Mesenchymal stem cell (in vitro differentiated cells and primary cell): ENCODE measurements at regions not wholly inside any gene's neighbourhood (a gene's known extent, or its start where the extent isn't known, plus 50 kb on each side); places are given as distances from the start of the nearest gene placed in this dataset.

Experiments
- DNase-seq: peaks from one replicate; pipeline ENCODE4 v3.0.0-alpha.2; 2013
- H2AFZ ChIP-seq: one replicate; pipeline ENCODE4 v1.6.1; 2013; ENCODE audit warnings: low read depth, mild to moderate bottlenecking, control low read depth, inconsistent platforms, low read length, moderate library complexity
- H2AK5ac ChIP-seq: 2 replicates; pipeline ENCODE4 v1.6.1; 2013; ENCODE audit warnings: low read length, moderate library complexity, mild to moderate bottlenecking, inconsistent platforms; ENCODE audit not compliant: severe bottlenecking
- H2BK120ac ChIP-seq: one replicate; pipeline ENCODE4 v1.6.1; 2013; ENCODE audit warnings: low read depth, mild to moderate bottlenecking, inconsistent platforms, low read length, moderate library complexity
- H2BK12ac ChIP-seq, 2 experiments: one replicate each; pipeline ENCODE4 v1.6.1; 2013; ENCODE audit warnings: inconsistent platforms in 2 of 2, low read length in 2 of 2, mild to moderate bottlenecking in 2 of 2, moderate library complexity in 2 of 2, control low read depth in 1 of 2
- H2BK15ac ChIP-seq: one replicate; pipeline ENCODE4 v1.6.1; 2013; ENCODE audit warnings: mild to moderate bottlenecking, low read depth, inconsistent platforms; ENCODE audit not compliant: poor library complexity, severe bottlenecking
- H2BK5ac ChIP-seq: 2 replicates; pipeline ENCODE4 v1.6.1; 2013; ENCODE audit warnings: low read depth, mild to moderate bottlenecking, low read length, control low read depth, inconsistent platforms; ENCODE audit not compliant: poor library complexity, severe bottlenecking
- H3K14ac ChIP-seq, 2 experiments: one replicate each; pipeline ENCODE4 v1.6.1; 2013; ENCODE audit warnings: inconsistent platforms in 2 of 2, low read length in 2 of 2, control low read depth in 1 of 2, mild to moderate bottlenecking in 1 of 2, moderate library complexity in 1 of 2
- H3K18ac ChIP-seq, 2 experiments: one replicate each; pipeline ENCODE4 v1.6.1; 2013; ENCODE audit warnings: inconsistent platforms in 2 of 2, low read length in 2 of 2, control low read depth in 1 of 2, low read depth in 1 of 2, mild to moderate bottlenecking in 1 of 2
- H3K23ac ChIP-seq, 2 experiments: one replicate each; pipeline ENCODE4 v1.6.1; 2013; ENCODE audit warnings: inconsistent platforms in 2 of 2, low read length in 2 of 2, mild to moderate bottlenecking in 2 of 2, moderate library complexity in 2 of 2, control low read depth in 1 of 2
- H3K27ac ChIP-seq: 2 replicates; pipeline ENCODE4 v1.5.1; 2013; ENCODE audit warnings: mild to moderate bottlenecking, moderate library complexity, low read length, control low read depth, inconsistent platforms; ENCODE audit not compliant: poor library complexity, severe bottlenecking
- H3K27me3 ChIP-seq, 2 experiments: 2 replicates each; pipeline versions ENCODE4 v1.6.1 to v1.7.0; 2013; ENCODE audit warnings: low read length in 2 of 2, mild to moderate bottlenecking in 2 of 2, moderate library complexity in 2 of 2, control low read depth in 1 of 2, inconsistent platforms in 1 of 2; ENCODE audit not compliant: control insufficient read depth in 1 of 2, insufficient read depth in 1 of 2
- H3K36me3 ChIP-seq, 2 experiments: 2 replicates each; pipeline versions ENCODE4 v1.6.1 to v1.7.0; 2013; ENCODE audit warnings: low read length in 2 of 2, control low read depth in 1 of 2, inconsistent platforms in 1 of 2, low read depth in 1 of 2, mild to moderate bottlenecking in 1 of 2; ENCODE audit not compliant: insufficient read depth in 2 of 2, control insufficient read depth in 1 of 2
- H3K4ac ChIP-seq, 2 experiments: one replicate each; pipeline ENCODE4 v1.6.1; 2013; ENCODE audit warnings: inconsistent platforms in 2 of 2, low read length in 2 of 2, mild to moderate bottlenecking in 2 of 2, moderate library complexity in 2 of 2, control low read depth in 1 of 2, low read depth in 1 of 2
- H3K4me1 ChIP-seq: 2 replicates; pipeline ENCODE4 v1.6.1; 2013; ENCODE audit warnings: low read depth, low read length, control low read depth; ENCODE audit not compliant: control insufficient read depth, insufficient read depth
- H3K4me2 ChIP-seq: 2 replicates; pipeline ENCODE4 v1.6.1; 2013; ENCODE audit warnings: low read length, mild to moderate bottlenecking, inconsistent platforms; ENCODE audit not compliant: poor library complexity, severe bottlenecking
- H3K4me3 ChIP-seq, 2 experiments: 2 replicates each; pipeline versions ENCODE4 v1.5.1 to v1.7.0; 2013; ENCODE audit warnings: low read length in 2 of 2, mild to moderate bottlenecking in 2 of 2, control low read depth in 1 of 2, low read depth in 1 of 2; ENCODE audit not compliant: insufficient read depth in 1 of 2
- H3K79me1 ChIP-seq: replicated peaks from 2 replicates; pipeline ENCODE4 v1.6.1; 2013; ENCODE audit warnings: mild to moderate bottlenecking, control low read depth, low read length, inconsistent platforms; ENCODE audit not compliant: poor library complexity, severe bottlenecking
- H3K9ac ChIP-seq: 2 replicates; pipeline ENCODE4 v1.7.0; 2013; ENCODE audit warnings: mild to moderate bottlenecking, low read length, moderate library complexity
- H3K9me3 ChIP-seq: 2 replicates; pipeline ENCODE4 v1.7.0; 2013; ENCODE audit warnings: mild to moderate bottlenecking, low read length; ENCODE audit not compliant: control insufficient read depth
- H4K8ac ChIP-seq: one replicate; pipeline ENCODE4 v1.6.1; 2013; ENCODE audit warnings: inconsistent platforms, mild to moderate bottlenecking, low read length, moderate library complexity
- H4K91ac ChIP-seq: one replicate; pipeline ENCODE4 v1.6.1; 2013; ENCODE audit warnings: mild to moderate bottlenecking, low read length, inconsistent platforms
- WGBS: methylation state at CpG from one replicate; pipeline ENCODE4 v1.1.7; 2013; ENCODE audit warnings: mixed read lengths; 5-methylcytosine and 5-hydroxymethylcytosine counted together

DNA sequence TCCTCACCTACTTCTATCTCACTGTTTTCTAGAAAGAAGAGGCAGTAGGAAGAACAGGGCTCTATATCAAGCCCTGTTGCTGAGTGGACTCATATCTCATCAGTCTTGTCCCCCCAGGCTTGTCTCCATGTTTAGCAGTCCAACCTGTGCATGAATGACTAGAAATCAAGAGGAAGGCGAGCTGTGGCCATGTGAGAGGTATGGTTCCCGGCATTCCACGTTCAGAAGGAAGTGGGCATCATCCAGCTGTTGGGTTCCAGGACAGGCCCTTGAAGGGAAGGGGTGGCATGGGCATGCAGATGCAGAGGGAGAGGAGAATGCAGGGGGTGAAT is 176.6 kb downstream of the MRPL14 start:
- Histone ChIP-seq H2AK5ac (no peak overlapping the region), H3K27me3 (no peaks in the 10 kb centered on the region), H4K91ac (no peak overlapping the region), H3K27ac (no peak overlapping the region), H2BK12ac (peak overlapping the region; percentile 43 to 48), H3K18ac (no peak overlapping the region), H3K9me3 (peaks cover 4% of the 10 kb centered on the region), H3K4me2 (no peak overlapping the region), H3K9ac (no peak overlapping the region), H3K36me3 (no peaks in the 10 kb centered on the region), H2BK15ac (no peak overlapping the region), H3K14ac (no peak overlapping the region), H4K8ac (no peak overlapping the region), H3K4ac (no peak overlapping the region), H3K4me1 (peaks cover 19% of the 10 kb centered on the region), H2AFZ (no peak overlapping the region), H3K23ac (no peak overlapping the region), H2BK5ac (no peak overlapping the region), H3K4me3 (no peak overlapping the region), H3K79me1 (no peaks in the 10 kb centered on the region), H2BK120ac (no peak overlapping the region)
- WGBS = 97% methylated on average over 3 of the region's 3 CpGs
- no peak for DNase-seq

DNA sequence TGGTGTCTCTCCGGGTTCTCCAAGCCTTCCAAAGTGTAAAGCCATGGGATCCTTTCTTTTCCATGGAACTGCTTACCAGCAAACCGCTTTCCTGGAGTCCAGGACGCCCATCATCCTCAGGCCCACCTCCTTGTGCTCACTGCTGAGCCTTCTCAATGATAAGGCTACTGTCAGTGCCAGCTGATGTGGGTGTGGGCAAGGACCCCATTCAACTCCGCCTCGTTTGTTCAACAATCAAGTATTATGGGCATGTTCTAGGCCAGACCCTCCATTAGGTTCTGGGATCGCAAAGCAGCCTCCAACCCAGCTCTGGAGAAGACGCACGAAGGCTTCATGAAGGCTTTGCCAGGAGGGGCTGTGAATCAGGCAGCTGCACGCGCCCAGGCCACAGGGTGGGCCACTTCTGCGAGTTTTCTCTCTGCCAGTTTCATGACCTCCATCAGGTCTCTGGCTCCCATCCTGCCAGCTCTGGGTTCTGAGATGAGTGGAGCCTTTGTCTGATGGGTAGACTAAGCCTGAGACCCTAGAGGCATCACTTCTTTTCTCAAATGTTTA is 177.1 kb downstream of the MRPL14 start:
- H4K8ac ChIP-seq = no peak overlapping the region
- H3K4me2 ChIP-seq = no peak overlapping the region
- no peak overlapping the region for H3K4me3 ChIP-seq
- H2BK12ac ChIP-seq = no peak overlapping the region
- peaks cover 19% of the 10 kb centered on the region for H3K4me1 ChIP-seq
- H2BK15ac ChIP-seq = no peak overlapping the region
- H3K27ac ChIP-seq = no peak overlapping the region
- peaks cover 9% of the 10 kb centered on the region for H3K9me3 ChIP-seq
- H2AFZ ChIP-seq = no peak overlapping the region
- H3K18ac ChIP-seq = peak overlapping the region in 1 of 2 experiments; percentile 59
- 90% methylated on average over 11 of the region's 11 CpGs for WGBS
- H2AK5ac ChIP-seq = peak overlapping the region; percentile 49
- no peak overlapping the region for H3K23ac ChIP-seq
- H3K9ac ChIP-seq = no peak overlapping the region
- no peak overlapping the region for H4K91ac ChIP-seq
- H2BK120ac ChIP-seq = no peak overlapping the region
- DNase-seq = no peak
- H3K14ac ChIP-seq = no peak overlapping the region
- no peaks in the 10 kb centered on the region for H3K27me3 ChIP-seq
- no peaks in the 10 kb centered on the region for H3K79me1 ChIP-seq
- no peak overlapping the region for H3K4ac ChIP-seq
- H3K36me3 ChIP-seq = no peaks in the 10 kb centered on the region
- no peak overlapping the region for H2BK5ac ChIP-seq

DNA sequence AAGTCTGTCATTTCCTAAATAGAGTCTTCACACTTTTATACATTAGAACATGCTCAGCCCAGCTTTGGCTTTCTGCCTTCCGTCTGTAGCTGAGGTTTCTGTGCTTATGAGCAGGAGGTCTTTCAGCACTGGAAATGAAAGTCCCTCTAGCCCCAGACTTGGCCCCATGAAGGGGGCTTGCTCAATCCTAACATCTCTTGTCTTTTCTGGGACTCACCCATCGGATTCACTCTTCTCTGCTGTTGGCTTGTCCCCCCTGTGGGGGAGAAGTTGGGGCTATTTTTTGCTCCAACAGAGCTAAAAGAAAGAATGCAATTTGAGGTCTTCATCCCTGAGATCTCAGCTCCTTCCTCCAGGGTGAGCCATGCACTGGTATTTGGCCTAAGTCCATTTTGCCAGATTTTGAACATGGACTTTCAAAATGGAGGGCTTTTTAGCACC is 177.7 kb downstream of the MRPL14 start:
- no peak overlapping the region for H3K18ac ChIP-seq
- no peak overlapping the region for H2BK120ac ChIP-seq
- peak; percentile 50 for DNase-seq
- H3K27ac ChIP-seq = no peak overlapping the region
- H3K4me2 ChIP-seq = no peak overlapping the region
- peaks cover 13% of the 10 kb centered on the region for H3K9me3 ChIP-seq
- no peak overlapping the region for H2BK12ac ChIP-seq
- H2AK5ac ChIP-seq = no peak overlapping the region
- no peak overlapping the region for H3K4me3 ChIP-seq
- no peak overlapping the region for H3K4ac ChIP-seq
- H2AFZ ChIP-seq = no peak overlapping the region
- no peak overlapping the region for H2BK15ac ChIP-seq
- H3K27me3 ChIP-seq = no peaks in the 10 kb centered on the region
- H3K79me1 ChIP-seq = no peaks in the 10 kb centered on the region
- WGBS = 67% methylated on average over 2 of the region's 2 CpGs
- no peak overlapping the region for H3K14ac ChIP-seq
- no peak overlapping the region for H4K8ac ChIP-seq
- no peak overlapping the region for H3K9ac ChIP-seq
- no peak overlapping the region for H3K23ac ChIP-seq
- no peaks in the 10 kb centered on the region for H3K36me3 ChIP-seq
- H3K4me1 ChIP-seq = peaks cover 19% of the 10 kb centered on the region
- H2BK5ac ChIP-seq = no peak overlapping the region
- no peak overlapping the region for H4K91ac ChIP-seq

- WGBS = 82% methylated on average over 3 of the region's 5 CpGs
- Histone ChIP-seq H3K4me2 (no peak overlapping the region), H4K8ac (no peak overlapping the region), H2BK5ac (no peak overlapping the region), H2BK120ac (no peak overlapping the region), H4K91ac (no peak overlapping the region), H3K27ac (peak overlapping the region; percentile 26), H3K18ac (peak overlapping the region in 1 of 2 experiments; percentile 10), H3K4me3 (no peak overlapping the region), H2BK15ac (no peak overlapping the region), H3K27me3 (no peaks in the 10 kb centered on the region), H3K36me3 (no peaks in the 10 kb centered on the region), H3K9ac (no peak overlapping the region), H2AFZ (no peak overlapping the region), H3K4ac (no peak overlapping the region), H3K4me1 (peaks cover 18% of the 10 kb centered on the region), H2AK5ac (peak overlapping the region; percentile 79), H3K79me1 (no peaks in the 10 kb centered on the region), H2BK12ac (no peak overlapping the region), H3K9me3 (peaks cover 13% of the 10 kb centered on the region), H3K14ac (no peak overlapping the region), H3K23ac (no peak overlapping the region)
- DNase-seq = peak; percentile 72
These were observed 178.4 kb downstream of the MRPL14 start for GRCh38 chr6:43948527-43949485.
